HepG2 (cell line): ENCODE measurements at regions not wholly inside any gene's neighbourhood (a gene's known extent, or its start where the extent isn't known, plus 50 kb on each side); places are given as distances from the start of the nearest gene placed in this dataset.
"Not testable (repeated sequence)": the region's sequence is repeated elsewhere in the genome, so short reads cannot be mapped to it uniquely, and the experiment has no call there.

Experiments
- CBFB ChIP-seq: sonication (generic); formaldehyde crosslinking; IDR thresholded peaks from 2 replicates; pipeline ENCODE4 v1.4.0; 2020; ENCODE audit warnings: missing genetic modification reagents
- CEBPB ChIP-seq: IDR thresholded peaks from 2 replicates; pipeline ENCODE4 v1.6.1; 2011; ENCODE audit warnings: low read depth, low read length, improper control_type of control experiment, borderline replicate concordance
- PHF20 ChIP-seq: sonication (generic); formaldehyde crosslinking; IDR thresholded peaks from 2 replicates; pipeline ENCODE4 v1.5.0; 2020; ENCODE audit warnings: mild to moderate bottlenecking, missing genetic modification reagents
- SMC3 ChIP-seq: IDR thresholded peaks from 2 replicates; pipeline ENCODE4 v1.6.1; 2011; ENCODE audit warnings: low read length, improper control_type of control experiment
- SRF ChIP-seq: IDR thresholded peaks from 2 replicates; pipeline ENCODE4 v1.6.1; 2011; ENCODE audit warnings: mild to moderate bottlenecking, low read depth, low read length, moderate library complexity
- ZNF33B ChIP-seq: sonication (generic); formaldehyde crosslinking; IDR thresholded peaks from 2 replicates; pipeline ENCODE4 v1.5.1; 2020; ENCODE audit warnings: mild to moderate bottlenecking, missing genetic modification reagents
- TF ChIP-seq, protein P1 (sequence below): IDR thresholded peaks from 2 replicates; pipeline ENCODE4 v1.6.1; 2012; ENCODE audit warnings: inconsistent platforms
- TF ChIP-seq, protein P2 (sequence below): IDR thresholded peaks from 2 replicates; pipeline ENCODE4 v1.6.1; 2016
- TF ChIP-seq, protein P3 (sequence below): sonication (generic); formaldehyde crosslinking; IDR thresholded peaks from 2 replicates; pipeline ENCODE4 v1.5.1; 2020; ENCODE audit warnings: mild to moderate bottlenecking, missing genetic modification reagents, moderate library complexity
- TF ChIP-seq, protein P4 (sequence below): sonication (generic); formaldehyde crosslinking; IDR thresholded peaks from 2 replicates; pipeline ENCODE4 v1.5.0; 2020; ENCODE audit warnings: mild to moderate bottlenecking, missing genetic modification reagents, moderate library complexity

DNA sequence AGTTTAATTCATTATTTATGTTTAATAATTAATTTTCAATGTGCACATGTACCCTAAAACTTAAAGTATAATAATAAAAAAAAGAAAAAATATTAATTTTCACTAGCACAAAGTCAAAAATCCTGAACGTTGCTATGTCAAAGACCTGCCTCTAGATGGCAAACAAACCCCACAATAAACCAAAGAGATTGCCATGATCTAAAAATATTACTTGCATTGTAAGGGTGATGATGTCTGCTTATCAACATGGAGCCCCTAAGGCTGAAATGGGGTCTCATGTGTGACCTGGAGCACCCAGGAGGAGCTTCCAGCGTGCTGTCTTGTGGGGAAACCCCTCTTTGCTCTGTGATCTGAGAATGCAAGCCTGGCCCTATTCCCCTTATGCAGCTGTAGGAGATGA lies 1259.3 kb downstream of the RPIA start:
- TF ChIP-seq, protein P1, sequence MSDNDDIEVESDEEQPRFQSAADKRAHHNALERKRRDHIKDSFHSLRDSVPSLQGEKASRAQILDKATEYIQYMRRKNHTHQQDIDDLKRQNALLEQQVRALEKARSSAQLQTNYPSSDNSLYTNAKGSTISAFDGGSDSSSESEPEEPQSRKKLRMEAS = not testable (repeated sequence)
- TF ChIP-seq, protein P2, sequence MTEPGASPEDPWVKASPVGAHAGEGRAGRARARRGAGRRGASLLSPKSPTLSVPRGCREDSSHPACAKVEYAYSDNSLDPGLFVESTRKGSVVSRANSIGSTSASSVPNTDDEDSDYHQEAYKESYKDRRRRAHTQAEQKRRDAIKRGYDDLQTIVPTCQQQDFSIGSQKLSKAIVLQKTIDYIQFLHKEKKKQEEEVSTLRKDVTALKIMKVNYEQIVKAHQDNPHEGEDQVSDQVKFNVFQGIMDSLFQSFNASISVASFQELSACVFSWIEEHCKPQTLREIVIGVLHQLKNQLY = not testable (repeated sequence)
- TF ChIP-seq ZNF33B; SRF; CBFB (CRISPR knock-in tag); PHF20 (CRISPR knock-in tag); CEBPB; SMC3: not testable (repeated sequence)
- TF ChIP-seq, protein P3, sequence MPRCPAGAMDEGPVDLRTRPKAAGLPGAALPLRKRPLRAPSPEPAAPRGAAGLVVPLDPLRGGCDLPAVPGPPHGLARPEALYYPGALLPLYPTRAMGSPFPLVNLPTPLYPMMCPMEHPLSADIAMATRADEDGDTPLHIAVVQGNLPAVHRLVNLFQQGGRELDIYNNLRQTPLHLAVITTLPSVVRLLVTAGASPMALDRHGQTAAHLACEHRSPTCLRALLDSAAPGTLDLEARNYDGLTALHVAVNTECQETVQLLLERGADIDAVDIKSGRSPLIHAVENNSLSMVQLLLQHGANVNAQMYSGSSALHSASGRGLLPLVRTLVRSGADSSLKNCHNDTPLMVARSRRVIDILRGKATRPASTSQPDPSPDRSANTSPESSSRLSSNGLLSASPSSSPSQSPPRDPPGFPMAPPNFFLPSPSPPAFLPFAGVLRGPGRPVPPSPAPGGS (CRISPR knock-in tag) = not testable (repeated sequence)
- TF ChIP-seq, protein P4, sequence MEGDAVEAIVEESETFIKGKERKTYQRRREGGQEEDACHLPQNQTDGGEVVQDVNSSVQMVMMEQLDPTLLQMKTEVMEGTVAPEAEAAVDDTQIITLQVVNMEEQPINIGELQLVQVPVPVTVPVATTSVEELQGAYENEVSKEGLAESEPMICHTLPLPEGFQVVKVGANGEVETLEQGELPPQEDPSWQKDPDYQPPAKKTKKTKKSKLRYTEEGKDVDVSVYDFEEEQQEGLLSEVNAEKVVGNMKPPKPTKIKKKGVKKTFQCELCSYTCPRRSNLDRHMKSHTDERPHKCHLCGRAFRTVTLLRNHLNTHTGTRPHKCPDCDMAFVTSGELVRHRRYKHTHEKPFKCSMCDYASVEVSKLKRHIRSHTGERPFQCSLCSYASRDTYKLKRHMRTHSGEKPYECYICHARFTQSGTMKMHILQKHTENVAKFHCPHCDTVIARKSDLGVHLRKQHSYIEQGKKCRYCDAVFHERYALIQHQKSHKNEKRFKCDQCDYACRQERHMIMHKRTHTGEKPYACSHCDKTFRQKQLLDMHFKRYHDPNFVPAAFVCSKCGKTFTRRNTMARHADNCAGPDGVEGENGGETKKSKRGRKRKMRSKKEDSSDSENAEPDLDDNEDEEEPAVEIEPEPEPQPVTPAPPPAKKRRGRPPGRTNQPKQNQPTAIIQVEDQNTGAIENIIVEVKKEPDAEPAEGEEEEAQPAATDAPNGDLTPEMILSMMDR = not testable (repeated sequence)
